ENCODE measurements at regions not wholly inside any gene's neighbourhood (a gene's known extent, or its start where the extent isn't known, plus 50 kb on each side); places are given as distances from the start of the nearest gene placed in this dataset.

- no peak for TF ChIP-seq CTCF (IDR thresholded peaks at IDR 0.05; ENCODE audit: poor library complexity)
- TF ChIP-seq EZH2 (IDR thresholded peaks at IDR 0.05; ENCODE audit: borderline replicate concordance) = no peak
- TF ChIP-seq EZH2phosphoT487 (IDR thresholded peaks at IDR 0.05; ENCODE audit: low read depth, severe bottlenecking, unreplicated experiment) = no peak
These were observed 356.0 kb downstream of the DUSP6 start for GRCh38 chr12:88996200-88996788.

Data from hepatocyte (in vitro differentiated cells).